ENCODE measurements at regions not wholly inside any gene's neighbourhood (a gene's known extent, or its start where the extent isn't known, plus 50 kb on each side); places are given as distances from the start of the nearest gene placed in this dataset.
"Not testable (repeated sequence)": the region's sequence is repeated elsewhere in the genome, so short reads cannot be mapped to it uniquely, and the experiment has no call there.

GRCh38 chr5:30149526-30149925, 1044.0 kb upstream of the CDH6 start:
- Histone ChIP-seq H3K4me1 (no peaks in the 10 kb centered on the region), H3K9me3 (no peaks in the 10 kb centered on the region), H3K27me3 (no peaks in the 10 kb centered on the region), H3K4me3 (no peak overlapping the region), H3K36me3 (no peaks in the 10 kb centered on the region), H3K27ac (replicated peaks in 1 of 4) (no peak overlapping the region)
- no peak for DNase-seq (ENCODE audit: extremely low spot score)
- intact Hi-C loops (cut with DNase I): no loop called here
- no peak for TF ChIP-seq EP300 (IDR thresholded peaks at IDR 0.05)
- no peak for TF ChIP-seq CTCF (IDR thresholded peaks at IDR 0.05)
- TF ChIP-seq POLR2AphosphoS5 (IDR thresholded peaks at IDR 0.05): no peak
- TF ChIP-seq POLR2A (IDR thresholded peaks at IDR 0.05; ENCODE audit: low read depth): no peak

GRCh38 chr5:30147976-30148375, 1045.5 kb upstream of the CDH6 start:
- no peaks in the 10 kb centered on the region for H3K36me3 ChIP-seq
- DNase-seq (ENCODE audit: extremely low spot score): no peak
- TF ChIP-seq POLR2A (IDR thresholded peaks at IDR 0.05; ENCODE audit: low read depth) (no peak), CTCF (IDR thresholded peaks at IDR 0.05) (no peak), EP300 (IDR thresholded peaks at IDR 0.05) (no peak), POLR2AphosphoS5 (IDR thresholded peaks at IDR 0.05) (no peak)
- H3K27me3 ChIP-seq: no peaks in the 10 kb centered on the region
- WGBS: 67% methylated on average over 1 of the region's 1 CpG
- H3K4me1 ChIP-seq: no peaks in the 10 kb centered on the region
- no peak overlapping the region for H3K27ac ChIP-seq (replicated peaks in 1 of 4)
- no peak overlapping the region for H3K4me3 ChIP-seq
- no peaks in the 10 kb centered on the region for H3K9me3 ChIP-seq
- intact Hi-C loops (cut with DNase I): no loop called here

- WGBS: 78% methylated on average over 4 of the region's 4 CpGs
- H3K4me1 ChIP-seq; H3K9me3 ChIP-seq; intact Hi-C loops (cut with DNase I); DNase-seq (ENCODE audit: extremely low spot score); H3K27me3 ChIP-seq; H3K36me3 ChIP-seq; H3K27ac ChIP-seq (replicated peaks in 1 of 4); H3K4me3 ChIP-seq: not testable (repeated sequence)
These were observed 1049.4 kb upstream of the CDH6 start for GRCh38 chr5:30144059-30144458.

- no peaks in the 10 kb centered on the region for H3K4me1 ChIP-seq
- TF ChIP-seq CTCF (IDR thresholded peaks at IDR 0.05): no peak
- no peak overlapping the region for H3K27ac ChIP-seq (replicated peaks in 1 of 4)
- no peak for DNase-seq (ENCODE audit: extremely low spot score)
- no peaks in the 10 kb centered on the region for H3K9me3 ChIP-seq
- H3K36me3 ChIP-seq: no peaks in the 10 kb centered on the region
- no peak overlapping the region for H3K4me3 ChIP-seq
- H3K27me3 ChIP-seq: no peaks in the 10 kb centered on the region
- intact Hi-C loops (cut with DNase I): no loop called here
- WGBS: 66% methylated on average over 4 of the region's 4 CpGs
These were observed 1051.1 kb upstream of the CDH6 start for GRCh38 chr5:30142432-30142831.

GRCh38 chr5:30121043-30121442, 1072.4 kb upstream of the CDH6 start:
- H3K4me1 ChIP-seq: no peaks in the 10 kb centered on the region
- WGBS: 71% methylated on average over 3 of the region's 3 CpGs
- no peak for TF ChIP-seq POLR2AphosphoS5 (IDR thresholded peaks at IDR 0.05)

GRCh38 chr5:30117135-30117534, 1076.4 kb upstream of the CDH6 start:
- Histone ChIP-seq H3K36me3 (no peaks in the 10 kb centered on the region), H3K4me3 (no peak overlapping the region), H3K9me3 (no peaks in the 10 kb centered on the region), H3K4me1 (no peaks in the 10 kb centered on the region), H3K27ac (replicated peaks in 1 of 4) (no peak overlapping the region), H3K27me3 (no peaks in the 10 kb centered on the region)
- no peak for TF ChIP-seq EP300 (IDR thresholded peaks at IDR 0.05)
- no peak for TF ChIP-seq CTCF (IDR thresholded peaks at IDR 0.05)
- TF ChIP-seq POLR2AphosphoS5 (IDR thresholded peaks at IDR 0.05): no peak
- no peak for TF ChIP-seq POLR2A (IDR thresholded peaks at IDR 0.05; ENCODE audit: low read depth)
- no peak for DNase-seq (ENCODE audit: extremely low spot score)
- intact Hi-C loops (cut with DNase I): no loop called here

More at GRCh38 chr5:30121043-30121442, 1072.4 kb upstream of the CDH6 start:
- Histone ChIP-seq H3K27me3 (no peaks in the 10 kb centered on the region), H3K36me3 (no peaks in the 10 kb centered on the region), H3K4me3 (no peak overlapping the region), H3K9me3 (no peaks in the 10 kb centered on the region), H3K27ac (replicated peaks in 1 of 4) (no peak overlapping the region)
- DNase-seq (ENCODE audit: extremely low spot score): no peak
- intact Hi-C loops (cut with DNase I): no loop called here
